HEK293 (cell line): ENCODE measurements at regions not wholly inside any gene's neighbourhood (a gene's known extent, or its start where the extent isn't known, plus 50 kb on each side); places are given as distances from the start of the nearest gene placed in this dataset.

Source experiments
- CTCF ChIA-PET: fragments of 350-600 bp; formaldehyde crosslinking; extraction: SDS; loops from one replicate; lab custom pipeline; 2021; ENCODE audit warnings: antibody characterized with exemption; lab: Yijun Ruan, JAX
- POLR2A ChIA-PET: fragments of 300-600 bp; formaldehyde crosslinking; extraction: SDS; loops from one replicate; lab custom pipeline; 2020; ENCODE audit warnings: antibody characterized with exemption, inconsistent platforms; lab: Yijun Ruan, JAX
- H3K27ac ChIP-seq: fragments of 200-500 bp; sonication (Bioruptor generic); 2 replicates; pipeline ENCODE4 v1.5.1; 2014; ENCODE audit warnings: low read depth, low read length, control low read depth, inconsistent platforms; ENCODE audit errors: extremely low read depth
- H3K36me3 ChIP-seq, 2 experiments: fragments of 200-500 bp in 1 of 2; sonication (Bioruptor generic) in 1 of 2; 1 replicate in 1 of 2; 2 replicates in 1 of 2; pipeline ENCODE4 v1.5.1; 2014 to 2017; ENCODE audit warnings: inconsistent platforms in 2 of 2, low read length in 2 of 2; ENCODE audit not compliant: control insufficient read depth in 2 of 2, insufficient read depth in 1 of 2
- H3K4me1 ChIP-seq: fragments of 200-500 bp; sonication (Bioruptor generic); 2 replicates; pipeline ENCODE4 v1.5.1; 2014; ENCODE audit warnings: mild to moderate bottlenecking, low read length, inconsistent platforms; ENCODE audit not compliant: control insufficient read depth, insufficient read depth
- H3K4me3 ChIP-seq: 2 replicates; pipeline ENCODE4 v1.5.1; 2011; ENCODE audit warnings: low read depth, mild to moderate bottlenecking, control low read depth, low read length, moderate library complexity
- H3K9me3 ChIP-seq: fragments of 200-500 bp; sonication (Bioruptor generic); 2 replicates; pipeline ENCODE4 v1.5.1; 2014; ENCODE audit warnings: low read depth, low read length, inconsistent platforms; ENCODE audit not compliant: control insufficient read depth, insufficient read depth
- BCL11A ChIP-seq: fragments of 450-650 bp; formaldehyde crosslinking; IDR thresholded peaks from 2 replicates; pipeline ENCODE4 v1.5.1; 2016; ENCODE audit warnings: low read depth, missing biosample characterization, missing genetic modification characterization
- CTCF ChIP-seq: fragments of 450-650 bp; formaldehyde crosslinking; IDR thresholded peaks from 2 replicates; pipeline ENCODE4 v1.5.1; 2016; ENCODE audit warnings: missing biosample characterization, missing genetic modification characterization
- GLIS2 ChIP-seq: fragments of 450-650 bp; formaldehyde crosslinking; IDR thresholded peaks from 2 replicates; pipeline ENCODE4 v1.5.1; 2016; ENCODE audit warnings: missing biosample characterization, missing genetic modification characterization
- KLF1 ChIP-seq: fragments of 450-650 bp; formaldehyde crosslinking; IDR thresholded peaks from 2 replicates; pipeline ENCODE4 v1.5.1; 2016; ENCODE audit warnings: missing biosample characterization, missing genetic modification characterization
- KLF9 ChIP-seq: fragments of 450-650 bp; formaldehyde crosslinking; IDR thresholded peaks from 2 replicates; pipeline ENCODE4 v1.5.1; 2016; ENCODE audit warnings: missing biosample characterization, missing genetic modification characterization, low read depth
- REPIN1 ChIP-seq: fragments of 450-650 bp; formaldehyde crosslinking; IDR thresholded peaks from 2 replicates; pipeline ENCODE4 v1.5.1; 2017; ENCODE audit warnings: missing biosample characterization, missing genetic modification characterization, low read depth
- SALL2 ChIP-seq: fragments of 450-650 bp; formaldehyde crosslinking; IDR thresholded peaks from 2 replicates; pipeline ENCODE4 v1.5.0; 2017; ENCODE audit warnings: missing biosample characterization, mild to moderate bottlenecking, missing genetic modification characterization, borderline replicate concordance
- SCRT2 ChIP-seq: fragments of 450-650 bp; formaldehyde crosslinking; IDR thresholded peaks from 2 replicates; pipeline ENCODE4 v1.5.1; 2016; ENCODE audit warnings: missing biosample characterization, missing genetic modification characterization
- ZBTB6 ChIP-seq: fragments of 450-650 bp; formaldehyde crosslinking; IDR thresholded peaks from 2 replicates; pipeline ENCODE4 v1.5.1; 2017; ENCODE audit warnings: missing biosample characterization, missing genetic modification characterization
- ZIC2 ChIP-seq: fragments of 450-650 bp; formaldehyde crosslinking; IDR thresholded peaks from 2 replicates; pipeline ENCODE4 v1.5.1; 2016; ENCODE audit warnings: missing biosample characterization, missing genetic modification characterization
- ZNF10 ChIP-seq: fragments of 450-650 bp; formaldehyde crosslinking; IDR thresholded peaks from 2 replicates; pipeline ENCODE4 v1.5.1; 2017; ENCODE audit warnings: missing biosample characterization, missing genetic modification characterization
- ZNF155 ChIP-seq: fragments of 450-650 bp; formaldehyde crosslinking; IDR thresholded peaks from 2 replicates; pipeline ENCODE4 v1.5.1; 2016; ENCODE audit warnings: missing biosample characterization, missing genetic modification characterization
- ZNF175 ChIP-seq: fragments of 450-650 bp; formaldehyde crosslinking; IDR thresholded peaks from 2 replicates; pipeline ENCODE4 v1.5.1; 2016; ENCODE audit warnings: missing biosample characterization, missing genetic modification characterization
- ZNF266 ChIP-seq: fragments of 450-650 bp; formaldehyde crosslinking; IDR thresholded peaks from 2 replicates; pipeline ENCODE4 v1.5.1; 2016; ENCODE audit warnings: missing biosample characterization, missing genetic modification characterization, low read depth
- ZNF292 ChIP-seq: fragments of 450-650 bp; formaldehyde crosslinking; IDR thresholded peaks from 2 replicates; pipeline ENCODE4 v1.5.1; 2016; ENCODE audit warnings: low read depth, missing biosample characterization, missing genetic modification characterization, borderline replicate concordance
- ZNF350 ChIP-seq: fragments of 450-650 bp; formaldehyde crosslinking; IDR thresholded peaks from 2 replicates; pipeline ENCODE4 v1.5.0; 2017; ENCODE audit warnings: missing biosample characterization, mild to moderate bottlenecking, missing genetic modification characterization
- ZNF354C ChIP-seq: fragments of 450-650 bp; formaldehyde crosslinking; IDR thresholded peaks from 2 replicates; pipeline ENCODE4 v1.5.1; 2016; ENCODE audit warnings: missing biosample characterization, missing genetic modification characterization, low read depth, borderline replicate concordance
- ZNF488 ChIP-seq: fragments of 450-650 bp; formaldehyde crosslinking; IDR thresholded peaks from 2 replicates; pipeline ENCODE4 v1.5.1; 2016; ENCODE audit warnings: missing biosample characterization, missing genetic modification characterization
- ZNF692 ChIP-seq: fragments of 450-650 bp; formaldehyde crosslinking; IDR thresholded peaks from 2 replicates; pipeline ENCODE4 v1.5.1; 2016; ENCODE audit warnings: missing biosample characterization, missing genetic modification characterization
- ZNF785 ChIP-seq: fragments of 450-650 bp; formaldehyde crosslinking; IDR thresholded peaks from 2 replicates; pipeline ENCODE4 v1.5.1; 2016; ENCODE audit warnings: missing biosample characterization, missing genetic modification characterization
- ZNF830 ChIP-seq: fragments of 450-650 bp; IDR thresholded peaks from 2 replicates; pipeline ENCODE4 v1.5.0; 2018; ENCODE audit warnings: missing biosample characterization, missing genetic modification characterization, low read depth, mild to moderate bottlenecking, moderate library complexity

GRCh38 chr7:119415682-119416081 is 857.3 kb upstream of the KCND2 start:
- H3K4me3 ChIP-seq, result no peak overlapping the region
- POLR2A ChIA-PET, result no interaction called here
- no peak overlapping the region for H3K27ac ChIP-seq
- CTCF ChIA-PET, result no interaction called here
- H3K4me1 ChIP-seq, result no peaks in the 10 kb centered on the region
- H3K36me3 ChIP-seq, result no peaks in the 10 kb centered on the region
- TF ChIP-seq ZBTB6 (tag by site-specific recombination) (no peak), ZNF692 (tag by site-specific recombination) (no peak), ZNF350 (tag by site-specific recombination) (no peak), ZNF354C (tag by site-specific recombination) (no peak), KLF9 (tag by site-specific recombination) (no peak), ZNF10 (tag by site-specific recombination) (no peak), SCRT2 (no peak), GLIS2 (no peak), ZNF175 (no peak), REPIN1 (tag by site-specific recombination) (no peak), ZIC2 (tag by site-specific recombination) (no peak), ZNF830 (tag by site-specific recombination) (no peak), SALL2 (tag by site-specific recombination) (no peak), ZNF266 (tag by site-specific recombination) (no peak)
- no peaks in the 10 kb centered on the region for H3K9me3 ChIP-seq

- no peaks in the 10 kb centered on the region for H3K36me3 ChIP-seq
- H3K4me3 ChIP-seq, result no peak overlapping the region
- no peaks in the 10 kb centered on the region for H3K4me1 ChIP-seq
- TF ChIP-seq BCL11A (tag by site-specific recombination), result no peak
- TF ChIP-seq ZNF155 (tag by site-specific recombination), result no peak
- TF ChIP-seq ZNF785, result no peak
- TF ChIP-seq KLF1 (tag by site-specific recombination), result no peak
- no peak overlapping the region for H3K27ac ChIP-seq
- ChIA-PET POLR2A (no interaction called here), CTCF (no interaction called here)
- no peaks in the 10 kb centered on the region for H3K9me3 ChIP-seq
Measured at GRCh38 chr7:119421657-119422056, 851.3 kb upstream of the KCND2 start.

GRCh38 chr7:119436882-119437281 is 836.1 kb upstream of the KCND2 start:
- POLR2A ChIA-PET, result no interaction called here
- no peaks in the 10 kb centered on the region for H3K36me3 ChIP-seq
- TF ChIP-seq ZNF488 (no peak), ZNF292 (no peak), REPIN1 (tag by site-specific recombination) (no peak), CTCF (tag by site-specific recombination) (no peak)
- no peaks in the 10 kb centered on the region for H3K9me3 ChIP-seq
- CTCF ChIA-PET, result no interaction called here
- no peak overlapping the region for H3K27ac ChIP-seq
- no peaks in the 10 kb centered on the region for H3K4me1 ChIP-seq
- no peak overlapping the region for H3K4me3 ChIP-seq
